Choroid plexus epithelial cell (primary cell): ENCODE measurements at regions not wholly inside any gene's neighbourhood (a gene's known extent, or its start where the extent isn't known, plus 50 kb on each side); places are given as distances from the start of the nearest gene placed in this dataset.

Experiments used
- DNase-seq: peaks from one replicate; pipeline ENCODE4 v3.0.0-alpha.2; 2010; ENCODE audit warnings: low read depth
- H3K4me3 ChIP-seq: 2 replicates; pipeline ENCODE4 v1.5.1; 2011; ENCODE audit warnings: low read depth, mild to moderate bottlenecking, control low read depth, low read length, moderate library complexity
- TF ChIP-seq, protein P1 (sequence below): conservative IDR thresholded peaks from 2 replicates; pipeline ENCODE4 v1.5.1; 2011; ENCODE audit warnings: low read depth, mild to moderate bottlenecking, control low read depth, inconsistent platforms, low read length, moderate library complexity

- H3K4me3 ChIP-seq = no peak overlapping the region
- peak; percentile 63 for DNase-seq
- TF ChIP-seq, protein P1, sequence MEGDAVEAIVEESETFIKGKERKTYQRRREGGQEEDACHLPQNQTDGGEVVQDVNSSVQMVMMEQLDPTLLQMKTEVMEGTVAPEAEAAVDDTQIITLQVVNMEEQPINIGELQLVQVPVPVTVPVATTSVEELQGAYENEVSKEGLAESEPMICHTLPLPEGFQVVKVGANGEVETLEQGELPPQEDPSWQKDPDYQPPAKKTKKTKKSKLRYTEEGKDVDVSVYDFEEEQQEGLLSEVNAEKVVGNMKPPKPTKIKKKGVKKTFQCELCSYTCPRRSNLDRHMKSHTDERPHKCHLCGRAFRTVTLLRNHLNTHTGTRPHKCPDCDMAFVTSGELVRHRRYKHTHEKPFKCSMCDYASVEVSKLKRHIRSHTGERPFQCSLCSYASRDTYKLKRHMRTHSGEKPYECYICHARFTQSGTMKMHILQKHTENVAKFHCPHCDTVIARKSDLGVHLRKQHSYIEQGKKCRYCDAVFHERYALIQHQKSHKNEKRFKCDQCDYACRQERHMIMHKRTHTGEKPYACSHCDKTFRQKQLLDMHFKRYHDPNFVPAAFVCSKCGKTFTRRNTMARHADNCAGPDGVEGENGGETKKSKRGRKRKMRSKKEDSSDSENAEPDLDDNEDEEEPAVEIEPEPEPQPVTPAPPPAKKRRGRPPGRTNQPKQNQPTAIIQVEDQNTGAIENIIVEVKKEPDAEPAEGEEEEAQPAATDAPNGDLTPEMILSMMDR = peak; percentile 76
Observed at GRCh38 chr1:185681034-185681633, 53.1 kb upstream of the HMCN1 start.

GRCh38 chr1:185680453-185680852 is 53.7 kb upstream of the HMCN1 start:
- no peak for DNase-seq
- TF ChIP-seq, protein P1 = no peak
- no peak overlapping the region for H3K4me3 ChIP-seq

DNA sequence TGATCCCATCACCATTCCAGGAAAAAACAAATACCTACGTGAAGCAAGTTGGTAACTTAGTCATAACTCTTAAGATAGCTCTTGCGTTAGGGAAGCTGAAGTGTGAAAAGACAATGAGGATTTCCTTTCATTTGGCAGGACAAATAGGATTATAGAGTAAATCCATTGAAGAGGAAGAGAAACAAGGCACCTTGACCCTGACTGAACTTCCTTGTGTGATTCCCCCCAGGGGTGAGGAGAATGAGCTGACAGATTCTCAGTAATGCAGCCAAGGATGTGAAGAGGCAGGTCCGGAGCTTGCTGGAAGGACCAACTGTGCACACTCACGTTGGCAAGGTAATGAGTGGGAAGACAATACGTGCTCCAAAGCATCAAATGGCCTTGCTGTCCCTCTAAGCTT is 55.0 kb upstream of the HMCN1 start:
- TF ChIP-seq, protein P1 = no peak
- no peak overlapping the region for H3K4me3 ChIP-seq
- no peak for DNase-seq

GRCh38 chr1:185676969-185677368 is 57.2 kb upstream of the HMCN1 start:
- TF ChIP-seq, protein P1 = no peak

DNA sequence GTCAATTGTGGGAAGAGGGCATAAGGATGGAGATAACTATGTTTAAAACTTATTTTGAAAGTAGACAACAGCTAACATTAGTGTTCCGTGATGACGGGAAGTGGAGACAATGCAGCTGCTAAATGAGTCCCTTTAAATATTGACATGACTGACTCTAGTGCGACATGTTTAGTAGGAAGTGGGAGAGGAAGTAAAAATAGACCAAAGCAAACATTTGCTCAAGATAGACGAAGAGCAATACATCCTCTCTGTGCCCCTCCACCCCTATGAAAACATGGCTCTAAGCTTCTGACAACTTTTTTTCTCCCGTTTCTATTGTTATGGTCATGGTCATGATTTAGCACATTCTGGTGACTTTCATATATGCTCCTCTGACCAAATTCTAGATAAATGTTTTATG is 60.0 kb upstream of the HMCN1 start:
- TF ChIP-seq, protein P1 = no peak
- no peak overlapping the region for H3K4me3 ChIP-seq
- DNase-seq = no peak

More at GRCh38 chr1:185676969-185677368, 57.2 kb upstream of the HMCN1 start:
- no peak overlapping the region for H3K4me3 ChIP-seq
- DNase-seq = no peak

DNA sequence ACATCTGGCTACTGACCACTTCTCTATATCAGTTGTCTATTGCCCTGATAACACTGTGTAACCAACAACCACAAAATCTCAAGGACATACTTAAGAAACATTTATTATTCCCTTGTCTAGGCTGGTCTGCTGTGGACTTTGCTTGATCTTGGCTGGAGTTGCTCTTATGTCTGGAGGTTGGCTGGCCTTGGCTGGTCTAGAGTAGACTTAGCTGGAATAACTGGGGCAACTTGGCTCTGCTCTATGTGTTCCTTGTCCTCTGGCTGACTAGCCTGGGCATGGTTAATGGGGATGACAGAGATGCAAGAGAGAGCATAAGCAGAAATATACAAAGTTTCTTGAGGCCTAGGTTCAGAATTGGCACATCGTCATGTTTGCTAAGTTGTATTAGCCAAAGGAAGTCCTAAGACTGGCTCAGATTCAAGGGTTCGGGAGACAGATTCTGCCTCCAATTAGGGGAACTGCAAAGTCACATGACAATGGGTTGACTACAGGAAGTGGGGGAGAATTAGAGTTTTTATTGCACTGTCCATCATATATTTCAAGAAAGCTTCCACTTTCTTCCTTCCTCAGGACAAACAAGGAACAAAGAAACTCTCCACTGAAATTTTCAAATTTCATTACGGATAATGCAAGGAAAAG is 61.4 kb upstream of the HMCN1 start:
- no peak overlapping the region for H3K4me3 ChIP-seq
- DNase-seq = no peak
- TF ChIP-seq, protein P1 = no peak

DNA sequence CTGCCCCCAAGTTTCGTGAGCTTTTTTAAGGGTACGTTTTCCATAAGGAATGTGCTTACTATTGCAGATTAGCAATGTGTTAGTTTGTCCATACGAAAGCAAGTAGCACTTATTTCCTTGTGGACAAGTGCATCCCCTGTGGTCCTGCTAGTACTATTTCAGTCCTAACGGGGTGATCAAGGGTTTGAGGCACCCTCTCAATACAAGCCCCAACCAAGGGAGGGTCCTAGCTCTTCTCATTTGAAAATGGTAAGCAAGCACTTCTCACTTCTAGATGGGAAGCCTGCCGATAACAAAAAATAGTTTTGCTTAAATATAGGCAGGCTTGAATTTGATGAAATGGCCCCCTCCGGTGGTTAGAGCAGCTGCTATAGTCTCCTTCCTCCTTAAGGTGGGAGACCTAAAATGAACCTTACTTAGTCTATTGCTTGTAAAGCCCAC is 64.0 kb upstream of the HMCN1 start:
- TF ChIP-seq, protein P1 = peak; percentile 74
- no peak overlapping the region for H3K4me3 ChIP-seq
- peak; percentile 70 for DNase-seq
